ENCODE measurements at regions not wholly inside any gene's neighbourhood (a gene's known extent, or its start where the extent isn't known, plus 50 kb on each side); places are given as distances from the start of the nearest gene placed in this dataset.

DNA sequence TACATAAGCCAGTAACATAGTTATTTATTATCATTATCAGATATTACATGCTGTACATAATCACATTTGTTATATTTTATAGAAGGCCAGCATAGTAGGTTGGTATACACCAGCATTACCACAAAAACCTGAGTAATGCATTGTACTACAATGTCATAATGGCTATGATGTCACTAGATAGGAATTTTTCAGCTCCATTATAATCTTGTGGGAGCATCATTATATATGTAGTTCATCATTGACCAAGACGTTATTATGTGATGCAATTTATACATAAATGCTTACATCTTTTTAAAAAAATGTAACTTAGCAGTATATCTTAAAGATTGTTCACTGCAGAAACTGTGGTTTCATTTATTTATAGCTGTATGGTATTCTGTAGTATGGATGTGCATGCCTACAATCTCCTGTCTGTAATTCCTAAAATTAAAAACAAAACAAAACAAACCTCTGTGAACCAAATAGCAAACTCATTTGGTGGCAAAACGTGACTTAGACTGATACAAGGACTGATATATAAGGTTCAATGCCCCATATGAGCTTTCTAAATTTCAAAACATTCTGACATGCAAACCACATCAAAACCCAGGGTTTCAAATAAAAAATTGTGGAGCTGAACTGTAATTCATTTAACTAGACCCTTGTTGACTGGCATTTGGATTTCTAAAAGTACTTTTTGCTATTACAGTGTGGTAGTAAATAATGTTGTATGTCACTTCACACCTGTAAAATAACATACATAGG is 250.9 kb downstream of the DLEU7 start:
- TF ChIP-seq CTCF (IDR thresholded peaks at IDR 0.05; ENCODE audit: poor library complexity), result no peak
- no peak for TF ChIP-seq EZH2 (IDR thresholded peaks at IDR 0.05; ENCODE audit: borderline replicate concordance)

Measured in hepatocyte (in vitro differentiated cells).